WTC11 (cell line): ENCODE measurements at regions not wholly inside any gene's neighbourhood (a gene's known extent, or its start where the extent isn't known, plus 50 kb on each side); places are given as distances from the start of the nearest gene placed in this dataset.
A peak's percentile ranks its signal among the peaks of the same experiment; 100 is the strongest.

Experiments
- ATAC-seq: fragments of 200-7000 bp; cut with Tn5 transposase; 2 replicates; pipeline ENCODE4 v1.10.0; 2021; ENCODE audit warnings: mild to moderate bottlenecking, moderate library complexity
- CTCF ChIA-PET: fragments of 300-600 bp; sonication (Branson Sonifier 250); formaldehyde crosslinking; loops from one replicate; lab custom pipeline; 2021; ENCODE audit warnings: antibody characterized with exemption; lab: Charles Lee
- POLR2A ChIA-PET: fragments of 350-600 bp; sonication (Branson Sonifier 250); formaldehyde crosslinking; loops from one replicate; lab custom pipeline; 2021; ENCODE audit warnings: antibody characterized with exemption; lab: Charles Lee
- DNase-seq: peaks from one replicate; pipeline ENCODE4 v3.0.0; 2021; ENCODE audit warnings: low spot score
- H3K27ac Mint-ChIP-seq: 2 replicates; pipeline ENCODE4 v1.8.0; 2021; ENCODE audit warnings: mixed read lengths
- H3K27me3 Mint-ChIP-seq: 2 replicates; pipeline ENCODE4 v1.8.0; 2021; ENCODE audit warnings: low read depth, mild to moderate bottlenecking, moderate library complexity, mixed read lengths
- H3K36me3 Mint-ChIP-seq: 2 replicates; pipeline ENCODE4 v1.8.0; 2021; ENCODE audit warnings: mixed read lengths
- H3K4me1 Mint-ChIP-seq: 2 replicates; pipeline ENCODE4 v1.8.0; 2022; ENCODE audit warnings: mixed read lengths
- H3K4me3 Mint-ChIP-seq: 2 replicates; pipeline ENCODE4 v1.8.0; 2021; ENCODE audit warnings: mild to moderate bottlenecking, moderate library complexity, mixed read lengths
- H3K9me3 Mint-ChIP-seq: 2 replicates; pipeline ENCODE4 v1.8.0; 2021; ENCODE audit warnings: mixed read lengths
- CBFB ChIP-seq: sonication (generic); formaldehyde crosslinking; IDR thresholded peaks from 2 replicates; pipeline ENCODE4 v1.8.1; 2022; ENCODE audit warnings: mild to moderate bottlenecking, low read depth, missing genetic modification reagents
- CREB1 ChIP-seq: sonication (generic); formaldehyde crosslinking; IDR thresholded peaks from 2 replicates; pipeline ENCODE4 v1.8.0; 2023; ENCODE audit warnings: mild to moderate bottlenecking, missing genetic modification reagents
- CREM ChIP-seq: sonication (generic); formaldehyde crosslinking; IDR thresholded peaks from 2 replicates; pipeline ENCODE4 v1.8.1; 2022; ENCODE audit warnings: mild to moderate bottlenecking, missing genetic modification reagents, moderate library complexity
- ELF4 ChIP-seq: sonication (generic); formaldehyde crosslinking; IDR thresholded peaks from 2 replicates; pipeline ENCODE4 v1.8.1; 2022; ENCODE audit warnings: low read depth, mild to moderate bottlenecking, moderate library complexity, missing genetic modification reagents
- FOXJ3 ChIP-seq: sonication (generic); formaldehyde crosslinking; IDR thresholded peaks from 2 replicates; pipeline ENCODE4 v1.9.0; 2021; ENCODE audit warnings: missing genetic modification reagents, mild to moderate bottlenecking, borderline replicate concordance
- GTF2I ChIP-seq: fragments of 250-450 bp; sonication (Bioruptor Pico); conservative IDR thresholded peaks from 2 replicates; pipeline ENCODE4 v1.4.0; 2021; ENCODE audit warnings: mild to moderate bottlenecking
- HMGA2 ChIP-seq: fragments of 250-450 bp; sonication (Bioruptor Pico); IDR thresholded peaks from 2 replicates; pipeline ENCODE4 v1.4.0; 2021; ENCODE audit warnings: mild to moderate bottlenecking, moderate library complexity
- NR2C2 ChIP-seq: sonication (generic); formaldehyde crosslinking; IDR thresholded peaks from 2 replicates; pipeline ENCODE4 v1.8.0; 2022; ENCODE audit warnings: mild to moderate bottlenecking, missing genetic modification reagents
- TP53 ChIP-seq: sonication (generic); formaldehyde crosslinking; IDR thresholded peaks from 2 replicates; pipeline ENCODE4 v1.8.1; 2023; ENCODE audit warnings: mild to moderate bottlenecking, missing genetic modification reagents
- ZNF263 ChIP-seq: sonication (generic); formaldehyde crosslinking; IDR thresholded peaks from 2 replicates; pipeline ENCODE4 v1.8.1; 2022; ENCODE audit warnings: low read depth, mild to moderate bottlenecking, moderate library complexity, missing genetic modification reagents
- ZNF317 ChIP-seq: sonication (generic); formaldehyde crosslinking; IDR thresholded peaks from 2 replicates; pipeline ENCODE4 v1.8.1; 2023; ENCODE audit warnings: low read depth, mild to moderate bottlenecking, moderate library complexity, missing genetic modification reagents, borderline replicate concordance
- ZNF671 ChIP-seq: fragments of 250-450 bp; sonication (Bioruptor Pico); IDR thresholded peaks from 2 replicates; pipeline ENCODE4 v1.8.0; 2021; ENCODE audit warnings: mild to moderate bottlenecking
- TF ChIP-seq, protein P1 (sequence below): fragments of 250-450 bp; sonication (Bioruptor Pico); IDR thresholded peaks from 2 replicates; pipeline ENCODE4 v2.1.2; 2022; ENCODE audit warnings: mild to moderate bottlenecking, moderate library complexity
- TF ChIP-seq, protein P2 (sequence below): sonication (generic); formaldehyde crosslinking; IDR thresholded peaks from 2 replicates; pipeline ENCODE4 v1.8.1; 2022; ENCODE audit warnings: missing genetic modification reagents, borderline replicate concordance
- TF ChIP-seq, protein P3 (sequence below): sonication (generic); formaldehyde crosslinking; IDR thresholded peaks from 2 replicates; pipeline ENCODE4 v1.8.0; 2022; ENCODE audit warnings: mild to moderate bottlenecking, missing genetic modification reagents
- TF ChIP-seq, protein P4 (sequence below): sonication (generic); formaldehyde crosslinking; IDR thresholded peaks from 2 replicates; pipeline ENCODE4 v1.8.1; 2023; ENCODE audit warnings: mild to moderate bottlenecking, missing genetic modification reagents, moderate library complexity
- TF ChIP-seq, protein P5 (sequence below): sonication (generic); formaldehyde crosslinking; IDR thresholded peaks from 2 replicates; pipeline ENCODE4 v1.8.1; 2023; ENCODE audit warnings: mild to moderate bottlenecking, missing genetic modification reagents
- TF ChIP-seq, protein P6 (sequence below): sonication (generic); formaldehyde crosslinking; conservative IDR thresholded peaks from 2 replicates; pipeline ENCODE4 v1.8.1; 2023; ENCODE audit warnings: mild to moderate bottlenecking, low read depth, missing genetic modification reagents, moderate library complexity
- TF ChIP-seq, protein P7 (sequence below): sonication (generic); formaldehyde crosslinking; IDR thresholded peaks from 2 replicates; pipeline ENCODE4 v1.8.0; 2023; ENCODE audit warnings: mild to moderate bottlenecking, missing genetic modification reagents
- TF ChIP-seq, protein P8 (sequence below): fragments of 250-450 bp; sonication (Bioruptor Pico); IDR thresholded peaks from 2 replicates; pipeline ENCODE4 v1.9.0; 2021; ENCODE audit warnings: mild to moderate bottlenecking

DNA sequence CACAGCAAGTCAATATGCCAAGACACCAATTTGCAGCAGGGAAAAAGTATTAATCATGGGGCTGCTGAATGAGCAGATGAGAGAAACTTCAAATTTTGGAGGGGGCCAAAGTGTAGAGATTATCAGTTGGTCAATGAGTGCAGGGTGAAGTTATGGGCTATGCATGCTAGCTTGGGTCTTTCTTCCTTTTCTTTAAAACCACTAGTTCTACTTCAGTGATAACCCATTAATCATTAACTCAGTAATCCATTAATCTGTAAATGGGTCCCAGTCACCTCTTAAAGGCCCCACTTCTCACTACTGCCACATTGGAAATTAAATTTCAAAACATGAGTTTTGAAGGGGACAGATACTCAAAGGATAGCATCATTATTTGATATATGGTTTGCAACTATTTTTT is 688.6 kb upstream of the ADGRL4 start:
- H3K27me3 Mint-ChIP-seq = 0 out of 2 replicates have a peak, but pooled peaks cover 2% of the 10 kb centered on the region
- ChIA-PET CTCF (no interaction called here), POLR2A (no interaction called here)
- H3K9me3 Mint-ChIP-seq = peaks cover 19% of the 10 kb centered on the region
- H3K4me1 Mint-ChIP-seq = peaks cover 9% of the 10 kb centered on the region
- H3K36me3 Mint-ChIP-seq = peaks cover 7% of the 10 kb centered on the region; the same call in 1 of the 2 replicates
- ATAC-seq (no peak), DNase-seq (no peak)
- no peak for TF ChIP-seq CREM
- no peak for TF ChIP-seq ZNF317 (CRISPR knock-in tag)
- H3K4me3 Mint-ChIP-seq = no peak overlapping the region
- H3K27ac Mint-ChIP-seq = peak overlapping the region; percentile 38; the same call in 1 of the 2 replicates

DNA sequence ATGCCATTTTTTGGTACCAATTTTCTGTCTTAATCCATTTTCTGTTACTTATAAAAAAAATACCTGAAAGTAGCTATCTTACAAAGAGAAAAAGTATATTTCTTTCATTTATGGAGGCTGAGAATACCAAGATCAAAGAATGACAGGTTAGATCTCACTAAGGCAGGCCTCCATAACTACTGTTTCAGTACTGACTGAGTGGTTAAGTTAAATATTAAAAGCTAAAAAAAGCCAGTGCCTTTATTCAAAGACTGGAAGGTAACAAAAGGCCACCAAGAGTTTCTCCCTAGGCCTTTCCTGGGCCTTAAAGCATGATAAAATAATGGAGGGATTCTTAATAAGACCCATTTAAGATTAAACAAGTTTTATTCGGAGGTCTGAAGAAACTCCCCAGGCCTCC is 687.7 kb upstream of the ADGRL4 start:
- Mint-ChIP-seq H3K4me1 (peaks cover 9% of the 10 kb centered on the region), H3K9me3 (peaks cover 16% of the 10 kb centered on the region), H3K36me3 (0 out of 2 replicates have a peak, but pooled peaks cover 3% of the 10 kb centered on the region), H3K27me3 (no peaks in the 10 kb centered on the region), H3K4me3 (no peak overlapping the region), H3K27ac (no peak overlapping the region)
- DNase-seq (no peak), ATAC-seq (no peak)
- ChIA-PET POLR2A (no interaction called here), CTCF (no interaction called here)
- TF ChIP-seq CREB1 (CRISPR knock-in tag) (no peak), ELF4 (CRISPR knock-in tag) (no peak), CBFB (CRISPR knock-in tag) (no peak), FOXJ3 (CRISPR knock-in tag) (no peak), TP53 (CRISPR knock-in tag) (no peak), ZNF671 (CRISPR knock-in tag) (no peak), ZNF263 (no peak), HMGA2 (CRISPR knock-in tag) (no peak), GTF2I (CRISPR knock-in tag) (no peak), NR2C2 (CRISPR knock-in tag) (no peak)
- TF ChIP-seq, protein P1, sequence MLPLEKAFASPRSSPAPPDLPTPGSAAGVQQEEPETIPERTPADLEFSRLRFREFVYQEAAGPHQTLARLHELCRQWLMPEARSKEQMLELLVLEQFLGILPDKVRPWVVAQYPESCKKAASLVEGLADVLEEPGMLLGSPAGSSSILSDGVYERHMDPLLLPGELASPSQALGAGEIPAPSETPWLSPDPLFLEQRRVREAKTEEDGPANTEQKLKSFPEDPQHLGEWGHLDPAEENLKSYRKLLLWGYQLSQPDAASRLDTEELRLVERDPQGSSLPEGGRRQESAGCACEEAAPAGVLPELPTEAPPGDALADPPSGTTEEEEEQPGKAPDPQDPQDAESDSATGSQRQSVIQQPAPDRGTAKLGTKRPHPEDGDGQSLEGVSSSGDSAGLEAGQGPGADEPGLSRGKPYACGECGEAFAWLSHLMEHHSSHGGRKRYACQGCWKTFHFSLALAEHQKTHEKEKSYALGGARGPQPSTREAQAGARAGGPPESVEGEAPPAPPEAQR (CRISPR knock-in tag) = no peak
- TF ChIP-seq, protein P2, sequence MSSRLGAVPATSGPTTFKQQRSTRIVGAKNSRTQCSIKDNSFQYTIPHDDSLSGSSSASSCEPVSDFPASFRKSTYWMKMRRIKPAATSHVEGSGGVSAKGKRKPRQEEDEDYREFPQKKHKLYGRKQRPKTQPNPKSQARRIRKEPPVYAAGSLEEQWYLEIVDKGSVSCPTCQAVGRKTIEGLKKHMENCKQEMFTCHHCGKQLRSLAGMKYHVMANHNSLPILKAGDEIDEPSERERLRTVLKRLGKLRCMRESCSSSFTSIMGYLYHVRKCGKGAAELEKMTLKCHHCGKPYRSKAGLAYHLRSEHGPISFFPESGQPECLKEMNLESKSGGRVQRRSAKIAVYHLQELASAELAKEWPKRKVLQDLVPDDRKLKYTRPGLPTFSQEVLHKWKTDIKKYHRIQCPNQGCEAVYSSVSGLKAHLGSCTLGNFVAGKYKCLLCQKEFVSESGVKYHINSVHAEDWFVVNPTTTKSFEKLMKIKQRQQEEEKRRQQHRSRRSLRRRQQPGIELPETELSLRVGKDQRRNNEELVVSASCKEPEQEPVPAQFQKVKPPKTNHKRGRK (CRISPR knock-in tag) = no peak
- TF ChIP-seq, protein P3, sequence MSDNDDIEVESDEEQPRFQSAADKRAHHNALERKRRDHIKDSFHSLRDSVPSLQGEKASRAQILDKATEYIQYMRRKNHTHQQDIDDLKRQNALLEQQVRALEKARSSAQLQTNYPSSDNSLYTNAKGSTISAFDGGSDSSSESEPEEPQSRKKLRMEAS (CRISPR knock-in tag) = no peak
- TF ChIP-seq, protein P4, sequence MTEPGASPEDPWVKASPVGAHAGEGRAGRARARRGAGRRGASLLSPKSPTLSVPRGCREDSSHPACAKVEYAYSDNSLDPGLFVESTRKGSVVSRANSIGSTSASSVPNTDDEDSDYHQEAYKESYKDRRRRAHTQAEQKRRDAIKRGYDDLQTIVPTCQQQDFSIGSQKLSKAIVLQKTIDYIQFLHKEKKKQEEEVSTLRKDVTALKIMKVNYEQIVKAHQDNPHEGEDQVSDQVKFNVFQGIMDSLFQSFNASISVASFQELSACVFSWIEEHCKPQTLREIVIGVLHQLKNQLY = no peak
- TF ChIP-seq, protein P5, sequence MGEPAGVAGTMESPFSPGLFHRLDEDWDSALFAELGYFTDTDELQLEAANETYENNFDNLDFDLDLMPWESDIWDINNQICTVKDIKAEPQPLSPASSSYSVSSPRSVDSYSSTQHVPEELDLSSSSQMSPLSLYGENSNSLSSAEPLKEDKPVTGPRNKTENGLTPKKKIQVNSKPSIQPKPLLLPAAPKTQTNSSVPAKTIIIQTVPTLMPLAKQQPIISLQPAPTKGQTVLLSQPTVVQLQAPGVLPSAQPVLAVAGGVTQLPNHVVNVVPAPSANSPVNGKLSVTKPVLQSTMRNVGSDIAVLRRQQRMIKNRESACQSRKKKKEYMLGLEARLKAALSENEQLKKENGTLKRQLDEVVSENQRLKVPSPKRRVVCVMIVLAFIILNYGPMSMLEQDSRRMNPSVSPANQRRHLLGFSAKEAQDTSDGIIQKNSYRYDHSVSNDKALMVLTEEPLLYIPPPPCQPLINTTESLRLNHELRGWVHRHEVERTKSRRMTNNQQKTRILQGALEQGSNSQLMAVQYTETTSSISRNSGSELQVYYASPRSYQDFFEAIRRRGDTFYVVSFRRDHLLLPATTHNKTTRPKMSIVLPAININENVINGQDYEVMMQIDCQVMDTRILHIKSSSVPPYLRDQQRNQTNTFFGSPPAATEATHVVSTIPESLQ = no peak
- TF ChIP-seq, protein P6, sequence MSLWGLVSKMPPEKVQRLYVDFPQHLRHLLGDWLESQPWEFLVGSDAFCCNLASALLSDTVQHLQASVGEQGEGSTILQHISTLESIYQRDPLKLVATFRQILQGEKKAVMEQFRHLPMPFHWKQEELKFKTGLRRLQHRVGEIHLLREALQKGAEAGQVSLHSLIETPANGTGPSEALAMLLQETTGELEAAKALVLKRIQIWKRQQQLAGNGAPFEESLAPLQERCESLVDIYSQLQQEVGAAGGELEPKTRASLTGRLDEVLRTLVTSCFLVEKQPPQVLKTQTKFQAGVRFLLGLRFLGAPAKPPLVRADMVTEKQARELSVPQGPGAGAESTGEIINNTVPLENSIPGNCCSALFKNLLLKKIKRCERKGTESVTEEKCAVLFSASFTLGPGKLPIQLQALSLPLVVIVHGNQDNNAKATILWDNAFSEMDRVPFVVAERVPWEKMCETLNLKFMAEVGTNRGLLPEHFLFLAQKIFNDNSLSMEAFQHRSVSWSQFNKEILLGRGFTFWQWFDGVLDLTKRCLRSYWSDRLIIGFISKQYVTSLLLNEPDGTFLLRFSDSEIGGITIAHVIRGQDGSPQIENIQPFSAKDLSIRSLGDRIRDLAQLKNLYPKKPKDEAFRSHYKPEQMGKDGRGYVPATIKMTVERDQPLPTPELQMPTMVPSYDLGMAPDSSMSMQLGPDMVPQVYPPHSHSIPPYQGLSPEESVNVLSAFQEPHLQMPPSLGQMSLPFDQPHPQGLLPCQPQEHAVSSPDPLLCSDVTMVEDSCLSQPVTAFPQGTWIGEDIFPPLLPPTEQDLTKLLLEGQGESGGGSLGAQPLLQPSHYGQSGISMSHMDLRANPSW = no peak
- TF ChIP-seq, protein P7, sequence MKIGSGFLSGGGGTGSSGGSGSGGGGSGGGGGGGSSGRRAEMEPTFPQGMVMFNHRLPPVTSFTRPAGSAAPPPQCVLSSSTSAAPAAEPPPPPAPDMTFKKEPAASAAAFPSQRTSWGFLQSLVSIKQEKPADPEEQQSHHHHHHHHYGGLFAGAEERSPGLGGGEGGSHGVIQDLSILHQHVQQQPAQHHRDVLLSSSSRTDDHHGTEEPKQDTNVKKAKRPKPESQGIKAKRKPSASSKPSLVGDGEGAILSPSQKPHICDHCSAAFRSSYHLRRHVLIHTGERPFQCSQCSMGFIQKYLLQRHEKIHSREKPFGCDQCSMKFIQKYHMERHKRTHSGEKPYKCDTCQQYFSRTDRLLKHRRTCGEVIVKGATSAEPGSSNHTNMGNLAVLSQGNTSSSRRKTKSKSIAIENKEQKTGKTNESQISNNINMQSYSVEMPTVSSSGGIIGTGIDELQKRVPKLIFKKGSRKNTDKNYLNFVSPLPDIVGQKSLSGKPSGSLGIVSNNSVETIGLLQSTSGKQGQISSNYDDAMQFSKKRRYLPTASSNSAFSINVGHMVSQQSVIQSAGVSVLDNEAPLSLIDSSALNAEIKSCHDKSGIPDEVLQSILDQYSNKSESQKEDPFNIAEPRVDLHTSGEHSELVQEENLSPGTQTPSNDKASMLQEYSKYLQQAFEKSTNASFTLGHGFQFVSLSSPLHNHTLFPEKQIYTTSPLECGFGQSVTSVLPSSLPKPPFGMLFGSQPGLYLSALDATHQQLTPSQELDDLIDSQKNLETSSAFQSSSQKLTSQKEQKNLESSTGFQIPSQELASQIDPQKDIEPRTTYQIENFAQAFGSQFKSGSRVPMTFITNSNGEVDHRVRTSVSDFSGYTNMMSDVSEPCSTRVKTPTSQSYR (CRISPR knock-in tag) = no peak
- TF ChIP-seq, protein P8, sequence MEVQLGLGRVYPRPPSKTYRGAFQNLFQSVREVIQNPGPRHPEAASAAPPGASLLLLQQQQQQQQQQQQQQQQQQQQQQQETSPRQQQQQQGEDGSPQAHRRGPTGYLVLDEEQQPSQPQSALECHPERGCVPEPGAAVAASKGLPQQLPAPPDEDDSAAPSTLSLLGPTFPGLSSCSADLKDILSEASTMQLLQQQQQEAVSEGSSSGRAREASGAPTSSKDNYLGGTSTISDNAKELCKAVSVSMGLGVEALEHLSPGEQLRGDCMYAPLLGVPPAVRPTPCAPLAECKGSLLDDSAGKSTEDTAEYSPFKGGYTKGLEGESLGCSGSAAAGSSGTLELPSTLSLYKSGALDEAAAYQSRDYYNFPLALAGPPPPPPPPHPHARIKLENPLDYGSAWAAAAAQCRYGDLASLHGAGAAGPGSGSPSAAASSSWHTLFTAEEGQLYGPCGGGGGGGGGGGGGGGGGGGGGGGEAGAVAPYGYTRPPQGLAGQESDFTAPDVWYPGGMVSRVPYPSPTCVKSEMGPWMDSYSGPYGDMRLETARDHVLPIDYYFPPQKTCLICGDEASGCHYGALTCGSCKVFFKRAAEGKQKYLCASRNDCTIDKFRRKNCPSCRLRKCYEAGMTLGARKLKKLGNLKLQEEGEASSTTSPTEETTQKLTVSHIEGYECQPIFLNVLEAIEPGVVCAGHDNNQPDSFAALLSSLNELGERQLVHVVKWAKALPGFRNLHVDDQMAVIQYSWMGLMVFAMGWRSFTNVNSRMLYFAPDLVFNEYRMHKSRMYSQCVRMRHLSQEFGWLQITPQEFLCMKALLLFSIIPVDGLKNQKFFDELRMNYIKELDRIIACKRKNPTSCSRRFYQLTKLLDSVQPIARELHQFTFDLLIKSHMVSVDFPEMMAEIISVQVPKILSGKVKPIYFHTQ (CRISPR knock-in tag) = no peak
